HFFc6 (cell line): ENCODE measurements at regions not wholly inside any gene's neighbourhood (a gene's known extent, or its start where the extent isn't known, plus 50 kb on each side); places are given as distances from the start of the nearest gene placed in this dataset.

Experiments
- DNase-seq: peaks from one replicate; pipeline ENCODE4 v3.0.0-alpha.2; 2018
- H3K27ac Mint-ChIP-seq: 2 replicates; pipeline ENCODE4 v1.8.0; 2020; ENCODE audit warnings: mild to moderate bottlenecking, mixed read lengths
- H3K27me3 Mint-ChIP-seq: 2 replicates; pipeline ENCODE4 v1.8.0; 2021; ENCODE audit warnings: mild to moderate bottlenecking, moderate library complexity, mixed read lengths; ENCODE audit not compliant: insufficient read depth
- H3K36me3 Mint-ChIP-seq: 2 replicates; pipeline ENCODE4 v1.8.0; 2021; ENCODE audit warnings: low read depth, mixed read lengths
- H3K4me1 Mint-ChIP-seq: 2 replicates; pipeline ENCODE4 v1.8.0; 2020; ENCODE audit warnings: low read depth, mixed read lengths
- H3K4me3 Mint-ChIP-seq: 2 replicates; pipeline ENCODE4 v1.8.0; 2020; ENCODE audit warnings: mild to moderate bottlenecking, moderate library complexity, mixed read lengths
- H3K9me3 Mint-ChIP-seq: 2 replicates; pipeline ENCODE4 v1.8.0; 2020; ENCODE audit warnings: mild to moderate bottlenecking, mixed read lengths
- CTCF ChIP-seq: fragments of 200-600 bp; sonication (generic); IDR thresholded peaks from 2 replicates; pipeline ENCODE4 v1.5.0; 2021; ENCODE audit warnings: antibody characterized with exemption, mild to moderate bottlenecking

- H3K36me3 Mint-ChIP-seq = no peaks in the 10 kb centered on the region
- no peaks in the 10 kb centered on the region for H3K4me1 Mint-ChIP-seq
- H3K4me3 Mint-ChIP-seq = no peak overlapping the region
- DNase-seq = no peak
- H3K27me3 Mint-ChIP-seq = no peaks in the 10 kb centered on the region
- H3K9me3 Mint-ChIP-seq = peaks cover 10% of the 10 kb centered on the region
- no peak for TF ChIP-seq CTCF
- no peak overlapping the region for H3K27ac Mint-ChIP-seq
These were observed 207.5 kb upstream of the ADAMTS9 start for GRCh38 chr3:64895106-64895990.

DNA sequence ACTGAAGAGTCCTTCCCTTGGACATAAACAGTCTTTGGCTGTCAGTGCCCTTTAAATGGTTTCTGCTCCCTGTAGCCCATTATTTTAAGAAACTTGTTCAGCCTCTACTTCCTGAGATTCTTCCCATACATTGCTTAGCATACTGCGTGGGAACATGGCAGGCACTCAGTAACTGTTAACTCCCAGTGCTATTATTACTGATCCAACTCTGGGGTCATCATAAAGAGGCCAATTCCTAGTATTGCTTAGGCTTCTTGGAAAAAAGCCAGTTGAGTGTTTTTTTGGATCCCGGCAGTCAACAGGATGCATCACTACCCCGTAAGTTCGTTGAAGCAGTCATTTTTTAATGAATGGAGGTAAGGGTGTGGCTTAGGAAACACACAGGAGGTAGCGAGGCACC, 206.2 kb upstream of the ADAMTS9 start:
- Mint-ChIP-seq H3K4me3 (no peak overlapping the region), H3K9me3 (peaks cover 10% of the 10 kb centered on the region), H3K36me3 (no peaks in the 10 kb centered on the region), H3K4me1 (no peaks in the 10 kb centered on the region), H3K27ac (no peak overlapping the region), H3K27me3 (no peaks in the 10 kb centered on the region)
- no peak for TF ChIP-seq CTCF
- DNase-seq = no peak

DNA sequence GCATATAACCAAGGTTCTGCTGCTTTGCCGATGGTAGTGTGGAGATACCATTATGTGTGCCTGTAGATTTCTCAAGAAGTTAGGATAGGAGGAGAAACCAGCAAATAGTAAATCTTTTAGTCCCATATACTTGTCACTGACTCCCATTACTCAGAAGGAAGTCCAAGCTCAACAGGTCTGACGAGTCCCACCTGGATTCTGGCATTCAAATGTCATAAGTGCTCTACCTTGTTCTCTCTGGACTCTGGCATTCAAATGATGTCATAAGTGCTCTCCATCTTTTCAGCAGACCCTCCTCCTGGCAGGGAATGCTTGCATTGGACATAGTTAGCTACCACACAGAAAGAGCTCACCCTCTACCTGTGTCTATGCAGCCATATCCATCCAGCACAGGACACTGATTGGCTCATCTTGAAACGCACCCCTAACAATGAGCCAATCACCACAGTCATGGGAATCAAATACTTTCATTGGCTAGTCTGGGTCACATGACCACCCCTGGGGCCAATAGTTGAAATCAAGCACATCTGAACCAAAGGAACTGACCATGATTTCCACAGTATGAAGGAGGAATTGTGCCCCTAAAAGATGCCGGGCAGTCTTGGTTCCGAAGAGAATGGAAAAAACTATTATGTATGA, 205.0 kb upstream of the ADAMTS9 start:
- no peaks in the 10 kb centered on the region for H3K27me3 Mint-ChIP-seq
- H3K4me1 Mint-ChIP-seq = no peaks in the 10 kb centered on the region
- H3K4me3 Mint-ChIP-seq = no peak overlapping the region
- no peak overlapping the region for H3K27ac Mint-ChIP-seq
- DNase-seq = no peak
- no peaks in the 10 kb centered on the region for H3K36me3 Mint-ChIP-seq
- H3K9me3 Mint-ChIP-seq = peaks cover 10% of the 10 kb centered on the region; the same call in 1 of the 2 replicates
- no peak for TF ChIP-seq CTCF

DNA sequence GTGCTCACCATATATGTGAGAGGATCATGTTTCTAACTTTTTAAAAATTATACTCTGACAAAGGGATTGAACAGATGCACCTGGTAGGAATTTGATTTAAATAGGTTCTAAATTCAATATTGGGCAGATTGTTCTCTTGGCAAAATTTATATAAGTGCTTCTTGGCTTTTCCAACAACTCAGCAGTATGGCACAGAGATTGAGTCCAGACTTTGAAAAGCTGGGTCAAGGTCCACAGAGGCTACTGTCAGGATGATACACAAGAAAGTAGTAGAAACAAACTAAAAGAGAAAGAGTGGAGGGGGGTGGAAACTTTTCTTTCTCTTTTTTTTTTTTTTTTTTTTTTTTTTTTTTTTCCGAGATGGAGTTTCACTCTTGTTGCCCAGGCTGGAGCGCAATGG, 203.2 kb upstream of the ADAMTS9 start:
- Mint-ChIP-seq H3K4me3 (no peak overlapping the region), H3K36me3 (no peaks in the 10 kb centered on the region), H3K27me3 (no peaks in the 10 kb centered on the region), H3K27ac (no peak overlapping the region), H3K4me1 (no peaks in the 10 kb centered on the region), H3K9me3 (peaks cover 14% of the 10 kb centered on the region; the same call in 1 of the 2 replicates)
- no peak for DNase-seq
- no peak for TF ChIP-seq CTCF

- peaks cover 14% of the 10 kb centered on the region; the same call in 1 of the 2 replicates for H3K9me3 Mint-ChIP-seq
- DNase-seq = no peak
- no peaks in the 10 kb centered on the region for H3K4me1 Mint-ChIP-seq
- TF ChIP-seq CTCF = no peak
- no peak overlapping the region for H3K4me3 Mint-ChIP-seq
- no peak overlapping the region for H3K27ac Mint-ChIP-seq
- H3K27me3 Mint-ChIP-seq = no peaks in the 10 kb centered on the region
- no peaks in the 10 kb centered on the region for H3K36me3 Mint-ChIP-seq
These were observed 202.7 kb upstream of the ADAMTS9 start for GRCh38 chr3:64890466-64890865.
